LHCN-M2 (cell line): ENCODE measurements at regions not wholly inside any gene's neighbourhood (a gene's known extent, or its start where the extent isn't known, plus 50 kb on each side); places are given as distances from the start of the nearest gene placed in this dataset.
"Not testable (repeated sequence)": the region's sequence is repeated elsewhere in the genome, so short reads cannot be mapped to it uniquely, and the experiment has no call there.

Experiments used
- DNase-seq: peaks from one replicate; pipeline ENCODE4 v3.0.0-alpha.2; 2012; ENCODE audit warnings: low read depth

GRCh38 chr7:84738583-84739150, 448.2 kb downstream of the SEMA3D start:
- DNase-seq, result no peak

GRCh38 chr7:84735677-84736076, 451.2 kb downstream of the SEMA3D start:
- DNase-seq, result no peak

GRCh38 chr7:84735011-84735410, 451.8 kb downstream of the SEMA3D start:
- DNase-seq, result no peak

GRCh38 chr7:84733976-84734375, 452.9 kb downstream of the SEMA3D start:
- not testable (repeated sequence) for DNase-seq

- not testable (repeated sequence) for DNase-seq
Observed at GRCh38 chr7:84730864-84731263, 456.0 kb downstream of the SEMA3D start.

GRCh38 chr7:84729284-84729683, 457.6 kb downstream of the SEMA3D start:
- peak; percentile 31 for DNase-seq

- DNase-seq, result no peak
Observed at GRCh38 chr7:84722734-84723133, 464.1 kb downstream of the SEMA3D start.

- no peak for DNase-seq
Observed at GRCh38 chr7:84722086-84722485, 464.8 kb downstream of the SEMA3D start.

GRCh38 chr7:84720456-84721097, 466.3 kb downstream of the SEMA3D start:
- DNase-seq, result no peak

- DNase-seq, result no peak
Observed at GRCh38 chr7:84714765-84715164, 472.1 kb downstream of the SEMA3D start.

GRCh38 chr7:84712374-84713121, 474.3 kb downstream of the SEMA3D start:
- peak; percentile 35 for DNase-seq

GRCh38 chr7:84710538-84710937, 476.3 kb downstream of the SEMA3D start:
- not testable (repeated sequence) for DNase-seq

- DNase-seq, result peak; percentile 51
Observed at GRCh38 chr7:84705706-84706105, 481.1 kb downstream of the SEMA3D start.

GRCh38 chr7:84705079-84705478, 481.8 kb downstream of the SEMA3D start:
- DNase-seq, result no peak

GRCh38 chr7:84704380-84704779, 482.5 kb downstream of the SEMA3D start:
- DNase-seq, result no peak

GRCh38 chr7:84701524-84702306, 485.1 kb downstream of the SEMA3D start:
- peak; percentile 98 for DNase-seq

GRCh38 chr7:84700563-84701370, 486.1 kb downstream of the SEMA3D start:
- DNase-seq, result peak; percentile 59

GRCh38 chr7:84697506-84697905, 489.4 kb downstream of the SEMA3D start:
- DNase-seq, result peak; percentile 81

- no peak for DNase-seq
Observed at GRCh38 chr7:84693483-84693882, 493.4 kb downstream of the SEMA3D start.

GRCh38 chr7:84688671-84689070, 494.1 kb upstream of the SEMA3A start:
- DNase-seq, result peak; percentile 53

GRCh38 chr7:84686373-84686772, 491.8 kb upstream of the SEMA3A start:
- DNase-seq, result peak; percentile 41
